ENCODE measurements at regions not wholly inside any gene's neighbourhood (a gene's known extent, or its start where the extent isn't known, plus 50 kb on each side); places are given as distances from the start of the nearest gene placed in this dataset.
A peak's percentile ranks its signal among the peaks of the same experiment; 100 is the strongest.
"Not testable (repeated sequence)": the region's sequence is repeated elsewhere in the genome, so short reads cannot be mapped to it uniquely, and the experiment has no call there.

- no peak for DNase-seq (ENCODE audit: extremely low read depth, low read depth)
Observed at GRCh38 chr4:158395889-158396288, 125.8 kb upstream of the RXFP1 start.

GRCh38 chr4:158397781-158398180, 123.9 kb upstream of the RXFP1 start:
- no peak for DNase-seq (ENCODE audit: extremely low read depth, low read depth)

DNA sequence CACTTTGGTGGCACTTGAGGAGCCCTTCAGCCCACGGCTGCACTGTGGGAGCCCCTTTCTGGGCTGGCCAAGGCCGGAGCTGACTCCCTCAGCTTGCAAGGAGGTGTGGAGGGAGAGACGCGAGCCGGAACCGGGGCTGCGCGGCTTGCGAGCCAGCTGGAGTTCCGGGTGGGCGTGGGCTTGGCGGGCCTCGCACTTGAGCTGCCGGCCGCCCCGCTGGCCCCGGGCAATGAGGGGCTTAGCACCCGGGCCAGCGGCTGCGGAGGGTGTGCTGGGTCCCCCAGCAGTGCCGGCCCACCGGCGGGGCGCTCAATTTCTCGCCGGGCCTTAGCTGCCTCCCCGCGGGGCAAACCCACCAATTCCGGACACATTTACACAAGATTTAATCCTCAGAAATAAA, 113.7 kb upstream of the RXFP1 start:
- not testable (repeated sequence) for DNase-seq (ENCODE audit: extremely low read depth, low read depth)

GRCh38 chr4:158410272-158410671, 111.4 kb upstream of the RXFP1 start:
- DNase-seq (ENCODE audit: extremely low read depth, low read depth), result peak; percentile 16

GRCh38 chr4:158411269-158411668, 110.4 kb upstream of the RXFP1 start:
- DNase-seq (ENCODE audit: extremely low read depth, low read depth), result no peak

DNA sequence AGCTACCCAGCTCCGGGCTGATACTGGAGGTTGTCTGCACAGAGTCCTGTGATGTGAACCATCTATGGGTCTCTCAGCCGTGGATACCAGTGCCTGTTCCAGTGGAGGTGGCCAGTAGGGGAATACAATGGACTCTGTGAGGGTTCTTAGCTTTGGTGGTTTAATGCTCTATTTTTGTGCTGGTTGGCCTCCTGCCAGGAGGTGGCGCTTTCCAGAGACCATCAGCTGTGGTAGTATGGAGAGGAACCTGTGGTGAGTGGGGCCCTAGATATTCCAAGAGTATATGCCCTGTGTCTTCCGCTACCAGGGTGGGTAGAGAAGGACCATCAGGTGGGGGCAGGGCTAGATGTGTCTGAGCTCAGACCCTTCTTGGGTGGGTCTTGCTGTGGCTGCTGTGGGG, 103.0 kb upstream of the RXFP1 start:
- not testable (repeated sequence) for DNase-seq (ENCODE audit: extremely low read depth, low read depth)

- DNase-seq (ENCODE audit: extremely low read depth, low read depth), result no peak
Observed at GRCh38 chr4:158420782-158421181, 100.9 kb upstream of the RXFP1 start.

- DNase-seq (ENCODE audit: extremely low read depth, low read depth), result no peak
Observed at GRCh38 chr4:158422546-158422945, 99.1 kb upstream of the RXFP1 start.

GRCh38 chr4:158428242-158428641, 93.4 kb upstream of the RXFP1 start:
- no peak for DNase-seq (ENCODE audit: extremely low read depth, low read depth)

DNA sequence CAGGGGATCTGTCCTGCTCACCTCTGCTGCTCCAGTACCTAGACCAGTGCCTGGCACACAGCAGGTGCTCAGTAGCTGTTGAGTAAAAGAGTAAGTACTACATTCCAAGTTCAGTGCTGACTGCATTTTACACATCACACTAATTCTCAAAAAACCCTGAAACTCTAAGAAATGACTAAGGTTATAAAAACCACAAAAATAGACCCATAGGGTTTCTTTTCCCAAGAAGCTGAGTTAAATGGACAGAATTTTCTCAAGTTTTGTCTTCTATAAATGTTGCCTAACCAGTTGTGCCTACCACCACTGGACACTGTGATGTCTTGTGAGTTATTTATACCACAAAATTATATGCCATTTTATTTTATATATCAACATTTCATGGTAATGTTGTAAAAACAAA, 78.9 kb upstream of the RXFP1 start:
- DNase-seq (ENCODE audit: extremely low read depth, low read depth), result no peak

DNA sequence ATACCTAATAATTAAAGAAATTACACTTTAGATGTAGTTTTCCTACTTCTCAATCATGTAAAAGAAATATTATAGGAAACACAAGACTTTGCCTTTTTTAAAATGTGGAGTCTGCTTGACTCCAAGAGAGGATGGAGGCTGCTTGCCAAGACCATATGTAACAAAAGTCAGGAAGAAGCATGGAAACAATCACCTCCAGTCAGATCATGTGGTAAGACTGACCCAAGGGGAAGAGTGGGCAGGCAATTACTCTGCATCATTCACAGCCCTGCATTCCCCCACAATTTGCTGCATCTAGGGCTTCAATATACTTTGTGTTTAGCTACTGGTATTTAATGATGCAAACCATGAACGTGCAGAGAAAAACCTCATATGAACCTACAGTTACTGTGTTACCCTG, 78.0 kb upstream of the RXFP1 start:
- no peak for DNase-seq (ENCODE audit: extremely low read depth, low read depth)

GRCh38 chr4:158444621-158445020, 77.1 kb upstream of the RXFP1 start:
- no peak for DNase-seq (ENCODE audit: extremely low read depth, low read depth)

DNA sequence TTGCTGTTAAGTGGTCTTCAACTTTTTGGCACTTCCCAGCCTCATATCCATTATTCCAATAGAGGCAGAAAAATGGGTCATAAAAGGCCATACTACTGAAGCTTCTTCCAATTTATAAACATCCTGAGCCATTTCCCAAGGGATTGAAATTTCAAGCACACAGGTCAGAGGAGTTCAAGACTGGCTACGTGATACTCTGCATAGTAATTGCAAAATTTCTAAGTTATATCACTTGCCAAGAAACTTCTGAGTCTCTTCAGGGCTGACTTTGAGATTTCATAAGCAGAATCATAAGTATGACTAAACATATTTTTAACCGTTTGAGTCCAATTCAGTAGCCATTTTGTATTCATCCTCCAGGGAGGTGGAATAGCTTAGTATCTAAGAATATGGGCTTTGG, 75.6 kb upstream of the RXFP1 start:
- DNase-seq (ENCODE audit: extremely low read depth, low read depth), result peak; percentile 20

DNA sequence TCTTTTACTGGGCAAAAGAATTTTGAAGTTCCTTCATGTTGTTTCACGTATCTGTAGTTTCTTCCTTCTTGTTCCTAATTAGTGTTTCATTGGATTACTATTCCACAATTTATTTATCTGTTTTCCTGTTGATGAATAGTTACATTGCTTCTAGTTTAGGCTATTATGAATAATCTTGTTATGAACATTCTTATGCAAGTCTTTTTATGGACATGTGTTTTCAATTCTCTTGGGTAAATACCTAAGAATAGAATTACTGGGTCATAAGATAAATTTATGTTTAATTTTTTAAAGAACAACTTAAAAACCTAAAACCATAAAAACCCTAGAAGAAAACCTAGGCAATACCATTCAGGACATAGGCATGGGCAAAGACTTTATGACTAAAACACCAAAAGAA, 70.9 kb upstream of the RXFP1 start:
- no peak for DNase-seq (ENCODE audit: extremely low read depth, low read depth)

DNA sequence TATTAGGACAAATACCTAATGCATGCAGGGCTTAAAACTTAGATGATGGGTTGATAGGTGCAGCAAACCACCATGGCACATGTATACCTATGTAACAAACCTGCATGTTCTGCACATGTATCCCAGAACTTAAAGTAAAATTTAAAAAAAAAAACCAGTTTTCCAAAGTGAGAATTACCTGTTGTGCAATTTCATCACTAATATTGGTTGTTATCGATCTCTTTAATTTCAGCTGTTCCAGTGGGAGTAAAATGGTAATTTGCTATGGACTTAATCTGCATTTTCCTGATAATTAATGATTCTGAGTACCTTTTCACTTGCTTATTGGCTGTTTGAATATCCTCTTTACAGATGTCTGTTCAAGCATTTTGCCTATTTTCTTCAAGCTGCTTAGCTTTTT, 69.6 kb upstream of the RXFP1 start:
- not testable (repeated sequence) for DNase-seq (ENCODE audit: extremely low read depth, low read depth)

- DNase-seq (ENCODE audit: extremely low read depth, low read depth), result no peak
Observed at GRCh38 chr4:158458271-158458895, 63.3 kb upstream of the RXFP1 start.

GRCh38 chr4:158459085-158459820, 62.4 kb upstream of the RXFP1 start:
- peak; percentile 7 for DNase-seq (ENCODE audit: extremely low read depth, low read depth)

- DNase-seq (ENCODE audit: extremely low read depth, low read depth), result no peak
Observed at GRCh38 chr4:158461336-158461735, 60.3 kb upstream of the RXFP1 start.

GRCh38 chr4:158462611-158463010, 59.1 kb upstream of the RXFP1 start:
- no peak for DNase-seq (ENCODE audit: extremely low read depth, low read depth)

Measured in NCI-H460 (cell line).